Fibroblast of mammary gland (primary cell): ENCODE measurements at regions not wholly inside any gene's neighbourhood (a gene's known extent, or its start where the extent isn't known, plus 50 kb on each side); places are given as distances from the start of the nearest gene placed in this dataset.

ENCODE experiments used
- DNase-seq: peaks from one replicate; pipeline ENCODE4 v3.0.0-alpha.2; 2010; ENCODE audit warnings: low read depth
- H3K4me3 ChIP-seq: 2 replicates; pipeline ENCODE4 v1.5.1; 2011; ENCODE audit warnings: low read depth, mild to moderate bottlenecking, low read length, moderate library complexity; ENCODE audit not compliant: control insufficient read depth
- TF ChIP-seq, protein P1 (sequence below): conservative IDR thresholded peaks from 2 replicates; pipeline ENCODE4 v1.5.1; 2011; ENCODE audit warnings: low read depth, low read length, inconsistent platforms; ENCODE audit not compliant: control insufficient read depth, insufficient read depth

GRCh38 chr20:17142666-17143065 is 84.2 kb upstream of the PCSK2 start:
- TF ChIP-seq, protein P1, sequence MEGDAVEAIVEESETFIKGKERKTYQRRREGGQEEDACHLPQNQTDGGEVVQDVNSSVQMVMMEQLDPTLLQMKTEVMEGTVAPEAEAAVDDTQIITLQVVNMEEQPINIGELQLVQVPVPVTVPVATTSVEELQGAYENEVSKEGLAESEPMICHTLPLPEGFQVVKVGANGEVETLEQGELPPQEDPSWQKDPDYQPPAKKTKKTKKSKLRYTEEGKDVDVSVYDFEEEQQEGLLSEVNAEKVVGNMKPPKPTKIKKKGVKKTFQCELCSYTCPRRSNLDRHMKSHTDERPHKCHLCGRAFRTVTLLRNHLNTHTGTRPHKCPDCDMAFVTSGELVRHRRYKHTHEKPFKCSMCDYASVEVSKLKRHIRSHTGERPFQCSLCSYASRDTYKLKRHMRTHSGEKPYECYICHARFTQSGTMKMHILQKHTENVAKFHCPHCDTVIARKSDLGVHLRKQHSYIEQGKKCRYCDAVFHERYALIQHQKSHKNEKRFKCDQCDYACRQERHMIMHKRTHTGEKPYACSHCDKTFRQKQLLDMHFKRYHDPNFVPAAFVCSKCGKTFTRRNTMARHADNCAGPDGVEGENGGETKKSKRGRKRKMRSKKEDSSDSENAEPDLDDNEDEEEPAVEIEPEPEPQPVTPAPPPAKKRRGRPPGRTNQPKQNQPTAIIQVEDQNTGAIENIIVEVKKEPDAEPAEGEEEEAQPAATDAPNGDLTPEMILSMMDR: no peak
- H3K4me3 ChIP-seq: no peak overlapping the region
- no peak for DNase-seq

- no peak for DNase-seq
- H3K4me3 ChIP-seq: no peak overlapping the region
- TF ChIP-seq, protein P1: no peak
Observed at GRCh38 chr20:17150858-17151257, 76.0 kb upstream of the PCSK2 start.

DNA sequence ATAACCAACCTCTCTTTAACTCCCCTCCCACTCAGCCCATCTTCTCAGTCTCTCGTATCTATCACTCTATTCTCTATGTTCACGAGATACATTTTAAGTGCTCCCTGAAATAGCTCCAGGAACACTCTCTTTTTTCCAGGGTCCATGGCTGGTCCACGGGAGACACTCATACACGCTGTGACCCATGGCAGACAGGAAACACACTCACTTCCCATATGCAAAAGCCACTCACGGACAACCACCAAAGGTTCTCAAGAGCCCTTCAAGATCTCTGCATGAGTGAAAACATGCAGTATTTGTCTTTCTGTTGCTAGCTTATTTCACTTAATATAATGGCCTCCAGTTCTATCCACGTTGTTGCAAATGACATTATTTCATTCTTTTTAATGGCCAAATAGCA is 71.4 kb upstream of the PCSK2 start:
- H3K4me3 ChIP-seq: no peak overlapping the region
- no peak for DNase-seq
- TF ChIP-seq, protein P1: no peak

- DNase-seq: no peak
- TF ChIP-seq, protein P1: no peak
- H3K4me3 ChIP-seq: no peak overlapping the region
Observed at GRCh38 chr20:17158701-17159100, 68.1 kb upstream of the PCSK2 start.

- DNase-seq: no peak
- TF ChIP-seq, protein P1: no peak
- no peak overlapping the region for H3K4me3 ChIP-seq
Observed at GRCh38 chr20:17161673-17162481, 65.0 kb upstream of the PCSK2 start.

DNA sequence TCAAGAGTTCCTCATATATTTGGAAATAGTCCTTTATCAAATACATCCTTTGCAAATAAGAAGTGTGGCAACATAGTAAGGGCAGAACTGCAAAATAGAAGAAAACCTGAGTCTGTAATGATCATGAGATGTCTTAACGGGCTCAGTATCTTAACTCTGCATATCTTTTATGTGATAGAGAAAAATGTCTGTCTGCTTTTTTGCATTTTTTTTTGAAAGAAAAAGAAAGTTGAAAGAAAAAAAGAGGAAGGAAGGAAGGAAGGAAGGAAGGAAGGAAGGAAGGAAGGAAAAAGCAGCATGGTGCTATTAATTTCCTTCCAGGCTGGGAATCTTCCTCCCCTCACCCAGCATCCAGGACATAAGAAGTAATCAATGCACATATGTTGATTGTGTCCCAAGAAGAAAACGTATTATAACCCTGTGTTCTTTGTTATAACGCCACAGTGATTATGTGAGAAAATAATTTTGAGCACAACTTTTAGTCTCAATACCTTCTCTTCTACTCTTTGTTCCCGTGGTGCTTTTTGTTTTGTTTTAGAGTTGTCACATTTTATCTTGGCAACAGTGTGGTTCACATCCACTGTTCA is 58.7 kb upstream of the PCSK2 start:
- H3K4me3 ChIP-seq: no peak overlapping the region
- DNase-seq: no peak
- TF ChIP-seq, protein P1: no peak
